Subcutaneous abdominal adipose tissue (tissue), 5 donors: ENCODE measurements at regions not wholly inside any gene's neighbourhood (a gene's known extent, or its start where the extent isn't known, plus 50 kb on each side); places are given as distances from the start of the nearest gene placed in this dataset.

Source experiments
- H3K27ac ChIP-seq: one replicate; pipeline ENCODE4 v1.7.0; 2013; ENCODE audit warnings: low read depth, mild to moderate bottlenecking, inconsistent platforms, low read length, moderate library complexity
- H3K27me3 ChIP-seq, 5 donors: one replicate each; pipeline ENCODE4 v1.7.0; 2013; ENCODE audit warnings: low read length in 5 of 5, inconsistent platforms in 1 of 5; ENCODE audit not compliant: control insufficient read depth in 5 of 5, insufficient read depth in 4 of 5
- H3K36me3 ChIP-seq, 5 donors: one replicate each; pipeline ENCODE4 v1.7.0; 2013; ENCODE audit warnings: low read length in 5 of 5; ENCODE audit not compliant: control insufficient read depth in 5 of 5, insufficient read depth in 5 of 5
- H3K4me1 ChIP-seq, 5 donors: one replicate each; pipeline ENCODE4 v1.7.0; 2013; ENCODE audit warnings: low read length in 5 of 5, mild to moderate bottlenecking in 3 of 5, moderate library complexity in 1 of 5; ENCODE audit not compliant: control insufficient read depth in 5 of 5, insufficient read depth in 5 of 5
- H3K4me3 ChIP-seq, 5 donors: one replicate each; pipeline ENCODE4 v1.7.0; 2013; ENCODE audit warnings: low read length in 5 of 5, low read depth in 1 of 5
- H3K9ac ChIP-seq, 5 donors: one replicate each; pipeline ENCODE4 v1.7.0; 2013; ENCODE audit warnings: low read length in 5 of 5, mild to moderate bottlenecking in 4 of 5, moderate library complexity in 3 of 5
- H3K9me3 ChIP-seq, 5 donors: one replicate each; pipeline ENCODE4 v1.7.0; 2013; ENCODE audit warnings: low read length in 5 of 5; ENCODE audit not compliant: control insufficient read depth in 5 of 5
- donor health status: healthy.
- donor health status: healthy.
- donor health status: healthy.
- donor health status: healthy.
- donor health status: healthy.

DNA sequence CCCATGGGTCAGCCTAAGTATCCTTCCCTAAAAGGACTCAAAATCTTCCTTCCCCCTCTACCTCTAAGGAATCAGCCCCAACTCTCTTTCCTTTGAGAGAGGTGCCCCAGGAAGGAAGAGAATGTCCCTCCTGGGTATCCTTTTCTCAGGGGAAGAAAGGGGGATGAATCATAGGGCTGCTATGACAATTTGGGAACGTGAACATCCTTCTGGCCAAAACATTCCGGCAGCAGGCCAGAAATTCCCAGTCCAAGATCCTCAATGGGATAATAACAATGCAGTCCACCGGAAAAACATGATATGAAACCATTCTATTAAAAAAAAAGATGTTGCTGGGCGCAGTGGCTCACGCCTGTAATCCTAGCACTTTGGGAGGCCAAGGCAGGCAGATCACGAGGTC is 50.8 kb upstream of the CACNA2D3 start:
- H3K27ac ChIP-seq = no peak overlapping the region
- H3K9me3 ChIP-seq = peaks cover 7 to 22% (median 18%) of the 10 kb centered on the region in 5 donors
- no peaks in the 10 kb centered on the region for H3K36me3 ChIP-seq
- no peak overlapping the region for H3K4me3 ChIP-seq
- peaks cover 0 to 2% (median 0%) of the 10 kb centered on the region in 5 donors for H3K27me3 ChIP-seq
- H3K4me1 ChIP-seq = no peaks in the 10 kb centered on the region
- no peak overlapping the region for H3K9ac ChIP-seq

DNA sequence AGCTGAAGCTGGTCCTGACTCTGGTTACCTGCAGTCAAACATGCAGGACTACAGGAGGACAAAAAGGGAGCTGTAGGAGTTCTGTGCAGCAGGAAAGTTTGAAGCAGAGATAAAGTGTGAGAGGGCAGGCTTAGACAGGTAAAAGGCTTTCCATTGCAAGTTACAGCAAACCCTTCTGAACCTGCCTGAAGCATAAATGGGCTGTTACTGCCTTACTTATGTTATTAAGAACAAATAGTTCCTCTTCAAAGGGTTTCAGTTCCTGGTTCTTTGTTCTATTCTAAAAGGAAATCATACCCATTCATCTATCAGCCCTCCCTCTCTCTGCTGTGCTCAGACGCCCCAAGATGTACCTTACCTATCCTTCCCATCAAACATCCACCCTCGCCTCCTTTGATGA is 52.4 kb upstream of the CACNA2D3 start:
- H3K9me3 ChIP-seq = peaks cover 7 to 22% (median 18%) of the 10 kb centered on the region in 5 donors
- no peak overlapping the region for H3K4me3 ChIP-seq
- H3K9ac ChIP-seq = no peak overlapping the region
- H3K36me3 ChIP-seq = no peaks in the 10 kb centered on the region
- no peaks in the 10 kb centered on the region for H3K27me3 ChIP-seq
- no peaks in the 10 kb centered on the region for H3K4me1 ChIP-seq
- no peak overlapping the region for H3K27ac ChIP-seq

DNA sequence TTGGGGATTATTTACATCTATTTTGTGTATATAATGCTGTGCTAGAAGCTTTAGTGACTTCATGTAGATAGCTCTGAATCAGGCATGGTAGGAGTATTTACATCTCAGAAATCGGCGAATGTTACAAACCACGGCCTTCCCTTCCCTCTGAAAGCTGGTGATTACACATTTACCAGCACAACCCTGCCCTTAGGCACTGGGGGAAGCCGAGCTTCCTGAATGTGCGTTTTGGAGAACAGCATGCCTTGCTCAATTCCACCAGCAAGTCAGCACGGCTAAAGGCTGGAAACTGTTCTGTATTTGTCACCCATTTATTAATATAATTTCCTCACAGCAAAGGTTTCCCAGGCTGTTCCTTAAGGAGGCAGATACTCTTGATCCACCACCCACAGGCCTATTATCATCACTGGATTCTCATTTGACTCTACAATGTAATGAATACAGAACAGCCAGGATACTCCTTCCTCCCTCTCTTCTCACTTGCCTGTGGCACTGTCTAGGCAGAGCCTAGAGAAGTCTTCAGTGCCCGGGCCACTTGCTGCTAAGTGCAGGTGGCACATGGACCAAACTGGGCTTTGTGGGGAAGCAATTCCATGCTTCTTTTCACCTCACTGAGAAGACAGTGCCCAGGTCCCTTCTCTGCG is 55.2 kb upstream of the CACNA2D3 start:
- H3K9me3 ChIP-seq = peaks cover 7 to 22% (median 18%) of the 10 kb centered on the region in 5 donors
- H3K4me1 ChIP-seq = no peaks in the 10 kb centered on the region
- no peaks in the 10 kb centered on the region for H3K36me3 ChIP-seq
- H3K27me3 ChIP-seq = no peaks in the 10 kb centered on the region
- no peak overlapping the region for H3K9ac ChIP-seq
- H3K4me3 ChIP-seq = no peak overlapping the region
- H3K27ac ChIP-seq = no peak overlapping the region

DNA sequence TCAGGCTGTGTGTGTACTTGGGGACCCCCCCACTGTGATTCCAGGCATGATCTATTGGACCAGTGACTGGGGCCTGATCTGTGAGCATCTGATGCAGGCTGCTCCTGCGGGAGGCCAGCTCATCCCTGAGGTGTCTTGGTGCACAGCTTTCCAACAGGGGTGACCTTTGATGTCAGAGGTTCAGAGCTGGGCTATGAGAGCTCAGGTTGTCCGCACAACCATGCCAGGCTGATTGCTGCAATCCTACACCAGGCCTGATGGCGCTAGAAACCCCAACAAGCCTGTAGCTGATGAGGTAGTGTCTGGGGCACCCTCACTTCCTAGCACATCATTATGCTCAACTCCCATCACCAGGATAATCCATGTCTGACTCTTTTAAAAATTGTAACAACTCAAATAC is 56.1 kb upstream of the CACNA2D3 start:
- Histone ChIP-seq H3K4me1 (no peaks in the 10 kb centered on the region), H3K27me3 (no peaks in the 10 kb centered on the region), H3K9ac (no peak overlapping the region), H3K4me3 (no peak overlapping the region), H3K9me3 (peaks cover 7 to 19% (median 18%) of the 10 kb centered on the region in 5 donors), H3K27ac (no peak overlapping the region), H3K36me3 (no peaks in the 10 kb centered on the region)

DNA sequence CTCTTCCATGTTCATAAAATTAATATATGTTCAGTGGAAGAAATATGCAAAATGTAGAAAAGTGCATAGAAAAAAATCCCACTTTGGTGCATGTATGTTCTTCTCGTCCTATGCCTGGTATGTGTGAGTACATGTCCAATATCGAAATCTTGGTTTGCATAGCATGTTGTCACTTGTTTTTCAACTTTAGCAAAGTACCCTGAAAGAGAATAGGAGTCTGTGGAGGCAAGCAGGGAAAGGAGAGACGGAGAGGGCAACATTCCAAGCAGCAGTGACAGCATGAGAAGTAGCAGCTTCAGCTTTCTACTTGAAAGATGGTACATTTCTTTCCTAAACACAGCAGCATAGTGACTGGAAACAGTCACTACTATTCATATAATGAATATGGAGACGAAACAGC is 56.8 kb upstream of the CACNA2D3 start:
- H3K4me1 ChIP-seq = no peaks in the 10 kb centered on the region
- no peak overlapping the region for H3K9ac ChIP-seq

DNA sequence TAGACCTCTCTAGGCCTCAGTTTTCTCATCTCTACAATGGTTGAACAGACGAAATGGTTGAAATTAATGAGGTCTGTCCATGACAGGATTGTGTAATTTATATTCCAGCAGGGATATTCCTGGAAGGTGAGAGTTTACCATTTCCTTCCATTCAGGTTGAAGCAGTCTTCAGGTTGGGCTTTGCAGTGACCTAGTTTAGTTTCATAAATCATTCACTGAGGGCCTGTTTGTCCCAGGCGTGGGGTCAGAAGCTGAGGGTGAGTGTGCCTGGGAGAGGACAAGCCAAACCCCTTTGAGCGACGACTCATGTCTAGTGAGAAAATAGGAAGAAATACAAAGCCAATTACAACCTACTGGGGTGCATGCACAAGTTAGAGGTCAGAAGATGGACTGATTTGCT is 57.2 kb upstream of the CACNA2D3 start:
- Histone ChIP-seq H3K9ac (no peak overlapping the region), H3K9me3 (peaks cover 5 to 8% (median 7%) of the 10 kb centered on the region in 5 donors), H3K36me3 (no peaks in the 10 kb centered on the region), H3K27me3 (no peaks in the 10 kb centered on the region), H3K4me3 (no peak overlapping the region), H3K4me1 (no peaks in the 10 kb centered on the region), H3K27ac (no peak overlapping the region)

More for the DNA sequence above, 56.8 kb upstream of the CACNA2D3 start:
- Histone ChIP-seq H3K4me3 (no peak overlapping the region), H3K9me3 (peaks cover 7 to 12% (median 12%) of the 10 kb centered on the region in 5 donors), H3K36me3 (no peaks in the 10 kb centered on the region), H3K27me3 (no peaks in the 10 kb centered on the region), H3K27ac (no peak overlapping the region)

DNA sequence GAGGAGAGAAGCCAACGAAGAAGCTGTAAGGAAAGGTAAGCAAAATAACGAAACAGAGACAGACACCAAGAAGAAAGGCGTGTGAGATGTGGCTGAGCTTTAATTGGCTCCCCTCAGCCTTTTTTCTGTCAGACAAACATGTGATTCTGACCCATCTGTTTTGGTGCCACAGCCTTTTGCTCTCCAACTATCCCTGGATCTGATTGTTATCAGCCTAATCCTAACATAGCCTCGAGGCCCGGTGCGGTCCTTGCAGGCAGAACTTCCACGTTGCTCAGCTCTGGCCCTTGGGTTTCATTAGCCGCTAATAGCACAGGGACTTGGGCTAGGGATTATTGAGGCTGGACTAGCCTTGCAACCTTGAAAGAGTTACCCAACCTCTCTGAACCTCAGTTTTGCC is 57.9 kb upstream of the CACNA2D3 start:
- Histone ChIP-seq H3K4me3 (no peak overlapping the region), H3K9ac (no peak overlapping the region), H3K36me3 (no peaks in the 10 kb centered on the region), H3K27me3 (no peaks in the 10 kb centered on the region), H3K9me3 (peaks cover 0 to 2% (median under 1%) of the 10 kb centered on the region in 5 donors), H3K27ac (no peak overlapping the region), H3K4me1 (no peaks in the 10 kb centered on the region)

DNA sequence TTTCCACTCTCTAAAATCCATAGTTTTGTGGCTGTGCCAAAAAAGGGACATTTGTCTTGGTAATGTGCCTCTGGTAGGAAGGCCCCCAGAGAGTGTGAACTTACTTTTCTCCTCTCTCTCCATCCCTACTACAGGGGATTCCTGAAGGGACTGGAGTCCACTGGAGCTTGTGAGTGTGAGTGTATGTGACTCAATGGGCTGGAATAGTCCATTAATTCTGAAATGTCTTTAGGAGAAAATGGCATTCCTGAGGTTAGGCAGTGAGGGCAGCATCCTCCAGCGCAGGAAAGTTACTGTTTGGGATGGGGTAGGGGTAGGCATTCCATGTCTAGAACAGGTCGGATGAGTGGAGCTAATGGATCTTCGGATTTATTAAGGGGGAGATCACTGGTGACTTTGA is 59.8 kb upstream of the CACNA2D3 start:
- Histone ChIP-seq H3K36me3 (no peaks in the 10 kb centered on the region), H3K27ac (no peak overlapping the region), H3K4me3 (no peak overlapping the region), H3K9ac (no peak overlapping the region), H3K9me3 (no peaks in the 10 kb centered on the region), H3K27me3 (no peaks in the 10 kb centered on the region), H3K4me1 (no peaks in the 10 kb centered on the region)

DNA sequence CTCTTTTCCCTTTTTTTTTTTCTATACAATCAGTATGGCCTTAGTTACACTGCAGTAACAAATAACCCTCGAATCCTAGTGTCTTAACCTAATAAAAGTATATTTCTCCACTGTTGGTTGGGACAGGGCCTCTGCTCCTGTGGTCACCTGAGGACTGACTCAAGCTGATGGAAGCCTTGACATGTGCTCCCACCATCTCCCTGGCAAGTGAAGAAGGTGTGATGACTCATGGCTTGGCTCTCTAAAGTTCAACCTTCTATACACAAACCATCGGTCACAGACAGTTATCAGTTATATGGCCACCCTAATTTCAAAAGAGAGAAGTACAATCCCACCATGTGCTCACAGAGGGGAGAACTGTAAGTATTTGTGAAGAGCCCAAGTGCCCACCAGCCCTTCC is 65.8 kb upstream of the CACNA2D3 start:
- Histone ChIP-seq H3K9ac (no peak overlapping the region), H3K4me3 (no peak overlapping the region), H3K27ac (no peak overlapping the region), H3K36me3 (no peaks in the 10 kb centered on the region), H3K9me3 (no peaks in the 10 kb centered on the region), H3K27me3 (no peaks in the 10 kb centered on the region), H3K4me1 (no peaks in the 10 kb centered on the region)

DNA sequence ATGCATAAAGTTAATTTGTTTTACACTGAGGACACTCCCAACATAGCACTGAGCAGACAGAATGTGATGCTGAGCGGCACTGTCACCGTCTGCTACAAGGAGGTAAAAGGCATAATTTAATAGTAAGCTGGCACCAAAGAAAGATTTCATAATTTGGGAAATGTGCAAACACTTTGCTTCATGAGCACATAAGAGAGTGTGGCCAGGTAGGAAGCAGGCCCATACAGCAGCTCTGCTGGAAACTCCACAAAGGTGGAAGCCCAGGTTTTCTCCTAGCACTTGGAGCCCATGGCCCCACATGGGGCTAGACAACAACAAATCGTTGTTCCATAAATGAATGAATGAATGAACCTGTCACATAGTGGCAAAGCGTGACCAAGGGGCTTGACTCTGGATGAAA is 68.5 kb upstream of the CACNA2D3 start:
- Histone ChIP-seq H3K4me3 (no peak overlapping the region), H3K4me1 (no peaks in the 10 kb centered on the region), H3K27ac (no peak overlapping the region), H3K36me3 (no peaks in the 10 kb centered on the region), H3K9me3 (no peaks in the 10 kb centered on the region), H3K27me3 (no peaks in the 10 kb centered on the region), H3K9ac (no peak overlapping the region)
